Ascending aorta (tissue), 2 donors: ENCODE measurements at regions not wholly inside any gene's neighbourhood (a gene's known extent, or its start where the extent isn't known, plus 50 kb on each side); places are given as distances from the start of the nearest gene placed in this dataset.

ENCODE experiments used
- DNase-seq, 2 donors: peaks; one replicate each; pipeline ENCODE4 v3.0.0-alpha.2; 2019; ENCODE audit warnings: low spot score in 2 of 2
- H3K27ac ChIP-seq, 2 donors: fragments of 200-600 bp; sonication (generic); one replicate each; pipeline ENCODE4 v1.5.1; 2016 to 2017; ENCODE audit warnings: mild to moderate bottlenecking in 1 of 2
- H3K27me3 ChIP-seq: fragments of 200-600 bp; sonication (generic); one replicate; pipeline ENCODE4 v1.5.1; 2017
- H3K36me3 ChIP-seq, 2 donors: fragments of 200-600 bp; sonication (generic); one replicate each; pipeline ENCODE4 v1.5.1; 2016
- H3K4me1 ChIP-seq, 2 donors: fragments of 200-600 bp; sonication (generic); one replicate each; pipeline ENCODE4 v1.5.1; 2016 to 2017; ENCODE audit warnings: mild to moderate bottlenecking in 1 of 2
- H3K4me3 ChIP-seq, 2 donors: fragments of 200-600 bp; sonication (generic); one replicate each; pipeline ENCODE4 v1.5.1; 2016 to 2017; ENCODE audit warnings: mild to moderate bottlenecking in 1 of 2
- H3K9me3 ChIP-seq, 2 donors: fragments of 200-600 bp; sonication (generic); one replicate each; pipeline ENCODE4 v1.5.1; 2016
- intact Hi-C: fragments of 100-400 bp; cut with DNase I; formaldehyde crosslinking; loops from one replicate; pipeline ENCODE4 v1.15.1; 2023
- TF ChIP-seq, protein P1 (sequence below), 3 experiments: fragments of 200-600 bp in 2 of 3; fragments of 450-650 bp in 1 of 3; sonication (generic) in 2 of 3; IDR thresholded peaks; one replicate each; pipeline ENCODE4 v1.5.1; 2016 to 2019; ENCODE audit warnings: antibody characterized with exemption in 3 of 3, mild to moderate bottlenecking in 1 of 3, moderate library complexity in 1 of 3

DNA sequence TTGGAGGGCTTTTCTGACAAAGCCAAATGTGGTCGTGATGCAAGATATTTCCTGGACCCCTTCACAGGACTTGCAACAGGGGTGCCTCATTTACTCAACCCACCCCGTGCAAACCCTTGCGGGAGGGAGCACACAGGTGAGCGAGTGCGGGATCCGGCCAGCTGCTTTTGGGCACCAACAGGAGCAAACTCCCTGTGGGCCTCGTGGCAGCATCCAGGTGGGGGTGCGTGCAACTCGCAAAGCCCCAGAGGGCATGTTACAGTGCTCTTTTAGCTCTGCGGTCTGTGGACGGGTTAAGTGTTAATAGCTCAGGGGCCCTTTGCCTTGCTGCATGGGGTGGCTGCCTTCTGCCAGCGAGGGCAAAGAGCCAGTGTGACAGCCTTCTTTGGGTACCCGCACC, 707.6 kb upstream of the MDGA2 start:
- intact Hi-C loops = no loop called here
- TF ChIP-seq, protein P1, sequence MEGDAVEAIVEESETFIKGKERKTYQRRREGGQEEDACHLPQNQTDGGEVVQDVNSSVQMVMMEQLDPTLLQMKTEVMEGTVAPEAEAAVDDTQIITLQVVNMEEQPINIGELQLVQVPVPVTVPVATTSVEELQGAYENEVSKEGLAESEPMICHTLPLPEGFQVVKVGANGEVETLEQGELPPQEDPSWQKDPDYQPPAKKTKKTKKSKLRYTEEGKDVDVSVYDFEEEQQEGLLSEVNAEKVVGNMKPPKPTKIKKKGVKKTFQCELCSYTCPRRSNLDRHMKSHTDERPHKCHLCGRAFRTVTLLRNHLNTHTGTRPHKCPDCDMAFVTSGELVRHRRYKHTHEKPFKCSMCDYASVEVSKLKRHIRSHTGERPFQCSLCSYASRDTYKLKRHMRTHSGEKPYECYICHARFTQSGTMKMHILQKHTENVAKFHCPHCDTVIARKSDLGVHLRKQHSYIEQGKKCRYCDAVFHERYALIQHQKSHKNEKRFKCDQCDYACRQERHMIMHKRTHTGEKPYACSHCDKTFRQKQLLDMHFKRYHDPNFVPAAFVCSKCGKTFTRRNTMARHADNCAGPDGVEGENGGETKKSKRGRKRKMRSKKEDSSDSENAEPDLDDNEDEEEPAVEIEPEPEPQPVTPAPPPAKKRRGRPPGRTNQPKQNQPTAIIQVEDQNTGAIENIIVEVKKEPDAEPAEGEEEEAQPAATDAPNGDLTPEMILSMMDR (IDR thresholded peaks at IDR 0.05) = no peak
- H3K36me3 ChIP-seq = no peaks in the 10 kb centered on the region
- H3K4me1 ChIP-seq = no peaks in the 10 kb centered on the region
- no peak overlapping the region for H3K27ac ChIP-seq
- no peak for DNase-seq
- H3K4me3 ChIP-seq = no peak overlapping the region
- H3K27me3 ChIP-seq = no peaks in the 10 kb centered on the region
- no peaks in the 10 kb centered on the region for H3K9me3 ChIP-seq

DNA sequence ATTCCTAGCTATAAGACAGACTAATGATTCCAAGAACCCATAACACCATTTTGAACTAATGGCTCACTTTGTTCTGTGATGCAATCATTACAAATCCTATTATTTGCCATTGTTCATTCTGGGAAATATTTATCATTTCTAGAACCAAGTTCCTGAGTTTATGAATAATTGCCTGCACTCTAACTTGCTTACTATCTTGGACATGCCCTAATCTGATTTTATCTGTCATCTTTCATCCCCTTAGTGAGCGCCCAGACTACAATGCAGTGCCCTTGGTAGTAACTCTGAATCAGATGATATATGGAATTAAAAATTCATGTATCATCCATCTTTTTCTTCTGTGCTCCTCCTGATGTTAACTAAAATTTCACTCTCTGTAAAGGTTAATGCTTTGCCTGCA, 703.1 kb upstream of the MDGA2 start:
- Histone ChIP-seq H3K27me3 (no peaks in the 10 kb centered on the region), H3K36me3 (no peaks in the 10 kb centered on the region), H3K4me3 (no peak overlapping the region), H3K9me3 (no peaks in the 10 kb centered on the region), H3K4me1 (no peaks in the 10 kb centered on the region), H3K27ac (no peak overlapping the region)
- intact Hi-C loops = no loop called here
- no peak for DNase-seq
- TF ChIP-seq, protein P1 (IDR thresholded peaks at IDR 0.05) = no peak

DNA sequence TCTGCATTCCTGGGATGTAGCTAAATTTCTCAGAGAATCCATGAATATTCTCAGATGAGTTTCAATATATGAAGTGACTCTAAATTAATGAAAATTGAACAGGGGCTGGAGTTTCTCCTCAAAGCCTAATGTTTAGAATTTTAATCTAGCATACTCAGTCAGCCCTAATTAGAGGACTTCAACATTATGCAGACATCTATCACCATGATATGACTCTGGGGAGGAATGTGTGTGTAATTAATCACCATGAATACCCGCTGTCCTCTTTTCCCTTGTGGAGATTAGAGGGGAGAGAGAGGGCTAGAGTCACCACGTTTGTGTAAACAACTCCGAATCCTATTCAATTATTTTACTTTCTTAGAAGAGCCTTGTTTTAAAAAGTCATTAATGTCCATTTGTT, 698.6 kb upstream of the MDGA2 start:
- Histone ChIP-seq H3K27ac (no peak overlapping the region), H3K4me1 (no peaks in the 10 kb centered on the region), H3K9me3 (no peaks in the 10 kb centered on the region), H3K4me3 (no peak overlapping the region), H3K27me3 (no peaks in the 10 kb centered on the region), H3K36me3 (no peaks in the 10 kb centered on the region)
- DNase-seq = no peak
- TF ChIP-seq, protein P1 (IDR thresholded peaks at IDR 0.05) = no peak
- intact Hi-C loops = no loop called here

DNA sequence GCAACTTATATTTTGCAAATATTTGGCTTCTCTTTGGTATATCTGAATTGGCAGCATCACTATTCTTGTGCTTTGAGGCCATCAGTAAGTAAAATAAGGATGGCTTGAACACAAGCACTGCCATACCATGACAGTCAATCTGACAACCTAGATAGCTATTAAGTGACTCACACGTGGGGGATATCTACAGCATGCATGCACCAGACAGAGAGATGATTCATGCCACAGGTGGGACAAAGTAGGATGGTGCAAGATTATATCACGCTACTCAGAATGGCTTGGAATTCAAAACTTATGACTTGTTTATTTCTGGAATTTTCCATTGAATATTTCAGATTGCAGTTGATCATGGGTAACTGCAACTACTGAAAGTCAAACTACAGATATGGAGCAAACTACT, 675.6 kb upstream of the MDGA2 start:
- Histone ChIP-seq H3K4me3 (no peak overlapping the region), H3K27me3 (no peaks in the 10 kb centered on the region), H3K9me3 (no peaks in the 10 kb centered on the region), H3K27ac (no peak overlapping the region), H3K4me1 (no peaks in the 10 kb centered on the region), H3K36me3 (no peaks in the 10 kb centered on the region)
- TF ChIP-seq, protein P1 (IDR thresholded peaks at IDR 0.05) = no peak
- intact Hi-C loops = no loop called here
- DNase-seq = no peak

DNA sequence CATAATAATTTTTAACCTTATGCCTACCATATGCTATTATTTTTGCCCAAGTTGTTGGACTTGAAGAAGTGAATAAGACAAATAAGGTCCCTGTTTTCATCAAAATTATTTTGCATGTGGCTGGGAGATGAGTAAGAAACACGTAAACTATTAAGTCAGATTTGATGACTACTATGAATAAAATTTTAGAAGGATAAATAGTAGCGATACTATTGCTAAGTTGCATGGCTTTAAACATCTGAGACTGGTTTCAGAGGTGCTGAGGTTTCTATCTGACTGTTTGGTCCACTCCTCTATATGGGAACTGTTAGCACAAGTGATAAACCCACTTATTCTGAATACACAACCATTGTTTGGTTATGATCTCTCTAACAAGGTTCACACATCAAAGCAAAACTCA, 674.3 kb upstream of the MDGA2 start:
- Histone ChIP-seq H3K27ac (no peak overlapping the region), H3K4me1 (no peaks in the 10 kb centered on the region), H3K9me3 (no peaks in the 10 kb centered on the region), H3K36me3 (no peaks in the 10 kb centered on the region), H3K4me3 (no peak overlapping the region), H3K27me3 (no peaks in the 10 kb centered on the region)
- TF ChIP-seq, protein P1 (IDR thresholded peaks at IDR 0.05) = no peak
- intact Hi-C loops = no loop called here
- no peak for DNase-seq

DNA sequence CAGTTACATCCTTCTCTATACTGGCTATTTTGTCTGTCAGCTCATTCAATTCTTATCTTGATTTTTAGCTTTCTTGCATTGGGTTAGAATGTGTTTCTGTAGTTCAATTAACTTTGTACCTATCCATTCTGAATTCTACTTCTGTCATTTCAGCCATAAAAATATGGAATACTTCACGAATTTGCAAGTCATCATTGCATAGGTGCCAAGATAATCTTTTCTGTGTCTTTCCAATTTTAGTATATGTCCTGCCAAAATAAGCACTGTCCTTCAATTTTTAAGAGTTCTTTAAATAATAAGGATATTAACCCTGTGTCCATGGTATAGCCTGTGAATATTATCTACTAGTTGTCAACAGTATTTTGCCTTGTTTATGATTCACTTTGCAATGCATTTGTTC, 665.7 kb upstream of the MDGA2 start:
- TF ChIP-seq, protein P1 (IDR thresholded peaks at IDR 0.05) = no peak
- no peaks in the 10 kb centered on the region for H3K27me3 ChIP-seq
- H3K4me1 ChIP-seq = no peaks in the 10 kb centered on the region
- H3K27ac ChIP-seq = no peak overlapping the region
- no peak overlapping the region for H3K4me3 ChIP-seq
- intact Hi-C loops = no loop called here
- no peaks in the 10 kb centered on the region for H3K9me3 ChIP-seq
- DNase-seq = no peak
- H3K36me3 ChIP-seq = no peaks in the 10 kb centered on the region
